ENCODE measurements at regions not wholly inside any gene's neighbourhood (a gene's known extent, or its start where the extent isn't known, plus 50 kb on each side); places are given as distances from the start of the nearest gene placed in this dataset.

DNA sequence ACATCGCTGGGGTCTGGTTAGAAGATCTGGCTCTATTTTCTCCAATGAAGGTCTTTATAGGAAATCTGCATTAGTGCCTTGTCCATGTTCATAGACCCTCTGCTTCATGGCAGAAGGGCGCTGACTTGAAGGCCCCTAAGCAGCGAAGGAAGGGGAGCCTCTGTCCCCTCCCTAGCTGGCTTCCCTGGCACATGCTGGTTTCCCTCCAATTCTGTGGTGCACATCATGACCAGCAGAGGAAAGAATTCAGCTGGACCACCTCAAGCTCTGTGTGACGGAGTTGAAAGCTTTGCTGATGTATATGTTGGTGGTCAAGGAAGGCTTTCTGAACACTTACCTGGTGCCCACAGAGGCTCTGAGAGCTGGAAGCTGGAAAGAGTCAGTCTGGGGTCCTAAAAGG, 129.7 kb upstream of the MYLIP start:
- H3K4me3 ChIP-seq (replicated peaks; ENCODE audit: low read depth, low read length), result no peak overlapping the region
- no peak for DNase-seq (ENCODE audit: extremely low read depth, low read depth)
- TF ChIP-seq CTCF (IDR thresholded peaks at IDR 0.05; ENCODE audit: low read depth, low read length, missing control alignments), result no peak

DNA sequence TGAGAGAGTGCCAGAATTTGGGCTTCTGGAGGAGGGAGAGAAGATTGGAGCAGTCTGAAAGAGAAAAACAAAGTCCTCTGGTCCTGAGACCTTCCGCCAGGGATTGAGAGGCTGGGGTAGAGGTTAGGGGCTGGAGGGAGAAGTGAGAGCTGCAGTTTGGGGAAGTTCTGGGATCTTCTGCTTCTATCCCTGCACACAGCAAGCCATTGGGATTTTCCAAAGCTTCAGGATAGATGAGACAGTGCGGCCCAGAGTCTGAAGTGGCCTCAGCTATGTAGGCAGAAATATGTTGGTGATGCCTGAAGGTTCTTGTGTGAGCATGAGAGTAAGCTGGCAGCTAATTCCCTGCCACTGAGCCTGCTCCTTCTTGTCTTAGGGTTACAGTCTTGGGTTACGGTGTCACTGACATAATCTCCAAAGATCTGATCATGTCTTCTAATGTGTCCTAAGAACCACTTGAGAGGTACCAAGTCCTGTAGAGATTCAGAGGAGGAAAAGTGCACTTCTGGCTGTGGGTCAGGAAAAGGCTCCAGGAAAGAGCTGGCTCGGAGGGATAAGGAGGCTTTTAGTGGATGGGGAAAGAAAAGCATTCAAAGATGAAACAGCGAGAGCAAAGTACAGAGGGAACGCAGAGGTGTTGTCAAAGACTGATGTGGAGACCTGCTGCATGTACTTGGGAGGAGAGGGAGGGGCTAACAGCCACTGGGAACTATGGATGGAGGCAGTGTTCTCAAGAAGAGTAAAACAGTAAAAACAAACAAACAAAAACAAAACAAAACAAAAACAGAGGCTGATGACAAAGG, 131.1 kb upstream of the MYLIP start:
- no peak for DNase-seq (ENCODE audit: extremely low read depth, low read depth)
- TF ChIP-seq CTCF (IDR thresholded peaks at IDR 0.05; ENCODE audit: low read depth, low read length, missing control alignments), result no peak
- no peak overlapping the region for H3K4me3 ChIP-seq (replicated peaks; ENCODE audit: low read depth, low read length)

DNA sequence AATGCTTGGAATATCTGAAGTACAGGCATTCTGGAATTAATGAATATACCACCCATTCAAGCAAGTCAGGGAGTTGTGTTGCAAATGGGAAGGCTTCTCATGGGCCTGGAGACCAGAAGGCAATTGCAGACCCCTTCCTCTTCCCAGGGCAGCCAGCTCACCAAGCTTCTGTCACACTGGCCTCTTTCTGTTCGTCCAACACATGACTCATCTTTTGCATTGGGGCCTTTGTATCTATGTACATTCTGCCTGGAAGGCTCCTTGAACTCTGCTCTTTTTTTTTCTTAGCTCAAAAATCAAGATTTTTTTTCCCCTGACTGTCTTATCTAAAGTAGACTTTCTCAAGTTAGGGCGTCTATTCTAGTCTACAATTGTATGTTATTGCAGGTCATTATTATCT, 132.9 kb upstream of the MYLIP start:
- no peak for TF ChIP-seq CTCF (IDR thresholded peaks at IDR 0.05; ENCODE audit: low read depth, low read length, missing control alignments)
- DNase-seq (ENCODE audit: extremely low read depth, low read depth), result no peak
- no peak overlapping the region for H3K4me3 ChIP-seq (replicated peaks; ENCODE audit: low read depth, low read length)

GRCh38 chr6:15995493-15995892, 133.4 kb upstream of the MYLIP start:
- no peak for DNase-seq (ENCODE audit: extremely low read depth, low read depth)
- TF ChIP-seq CTCF (IDR thresholded peaks at IDR 0.05; ENCODE audit: low read depth, low read length, missing control alignments), result no peak
- H3K4me3 ChIP-seq (replicated peaks; ENCODE audit: low read depth, low read length), result no peak overlapping the region

- TF ChIP-seq CTCF (IDR thresholded peaks at IDR 0.05; ENCODE audit: low read depth, low read length, missing control alignments), result no peak
- no peak overlapping the region for H3K4me3 ChIP-seq (replicated peaks; ENCODE audit: low read depth, low read length)
- DNase-seq (ENCODE audit: extremely low read depth, low read depth), result no peak
Measured at GRCh38 chr6:15994814-15995459, 133.9 kb upstream of the MYLIP start.

- no peak for DNase-seq (ENCODE audit: extremely low read depth, low read depth)
- TF ChIP-seq CTCF (IDR thresholded peaks at IDR 0.05; ENCODE audit: low read depth, low read length, missing control alignments), result no peak
- no peak overlapping the region for H3K4me3 ChIP-seq (replicated peaks; ENCODE audit: low read depth, low read length)
Measured at GRCh38 chr6:15993716-15994228, 135.1 kb upstream of the MYLIP start.
